GM21390 (cell line): ENCODE measurements at regions not wholly inside any gene's neighbourhood (a gene's known extent, or its start where the extent isn't known, plus 50 kb on each side); places are given as distances from the start of the nearest gene placed in this dataset.
"Not testable (repeated sequence)": the region's sequence is repeated elsewhere in the genome, so short reads cannot be mapped to it uniquely, and the experiment has no call there.

Experiments
- ATAC-seq: cut with Tn5 transposase; IDR thresholded peaks from one replicate; pipeline ENCODE4 v1.9.1; 2021; ENCODE audit not compliant: unreplicated experiment

DNA sequence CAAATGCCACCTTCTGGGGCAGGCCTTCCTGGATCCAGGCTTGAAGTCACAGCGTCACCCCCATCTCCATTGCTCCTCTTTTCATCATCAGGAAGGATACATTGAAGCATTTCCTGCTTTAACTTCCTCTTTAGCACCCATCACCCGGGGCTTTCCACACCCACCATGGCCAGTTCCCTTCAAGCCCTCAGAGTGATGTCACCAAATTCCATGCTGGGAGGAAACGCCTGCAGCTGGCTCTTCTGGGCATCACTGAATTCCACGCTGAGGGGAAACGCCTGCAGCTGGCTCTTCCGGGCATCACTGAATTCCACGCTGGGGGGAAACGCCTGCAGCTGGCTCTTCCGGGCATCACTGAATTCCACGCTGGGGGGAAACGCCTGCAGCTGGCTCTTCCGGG, 354.6 kb downstream of the SMOC2 start:
- ATAC-seq, result not testable (repeated sequence)

DNA sequence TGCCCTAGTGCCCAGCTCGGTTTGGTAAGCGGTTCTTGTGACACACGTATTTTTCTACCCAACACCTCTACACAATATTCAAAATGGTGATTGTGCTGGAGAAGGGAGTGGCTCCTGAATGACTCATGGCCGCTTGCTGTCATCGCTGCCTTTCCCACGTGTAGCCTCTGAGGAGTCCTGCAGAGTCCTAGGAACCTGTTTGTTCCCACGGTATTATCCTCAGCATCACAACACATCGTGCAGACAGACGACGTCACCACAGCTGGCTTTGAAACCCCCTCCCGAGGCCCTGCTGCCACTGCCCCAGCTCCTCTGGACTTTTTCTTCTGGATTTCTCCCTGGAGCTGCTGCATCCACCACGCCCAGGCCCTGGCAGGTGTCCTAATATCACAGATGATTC, 353.5 kb downstream of the SMOC2 start:
- no peak for ATAC-seq

DNA sequence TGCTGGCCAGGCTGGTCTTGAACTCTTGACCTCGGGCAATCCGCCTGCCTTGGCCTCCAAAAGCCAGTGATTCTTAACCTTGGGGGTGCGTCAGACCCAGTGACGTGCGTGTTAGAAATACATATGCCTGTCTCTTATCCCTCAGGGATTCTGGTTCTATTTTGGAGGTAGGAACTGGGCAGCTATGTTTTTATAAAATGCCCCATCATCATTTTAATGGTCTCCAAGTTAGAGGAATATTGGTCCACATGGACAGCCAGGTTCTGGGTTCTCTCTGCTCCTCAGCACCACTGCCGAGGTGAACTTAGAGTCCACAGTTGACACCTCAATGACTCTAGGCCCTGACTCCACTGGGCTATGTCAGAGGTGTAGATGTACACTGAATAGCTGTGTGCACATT, 352.7 kb downstream of the SMOC2 start:
- no peak for ATAC-seq

DNA sequence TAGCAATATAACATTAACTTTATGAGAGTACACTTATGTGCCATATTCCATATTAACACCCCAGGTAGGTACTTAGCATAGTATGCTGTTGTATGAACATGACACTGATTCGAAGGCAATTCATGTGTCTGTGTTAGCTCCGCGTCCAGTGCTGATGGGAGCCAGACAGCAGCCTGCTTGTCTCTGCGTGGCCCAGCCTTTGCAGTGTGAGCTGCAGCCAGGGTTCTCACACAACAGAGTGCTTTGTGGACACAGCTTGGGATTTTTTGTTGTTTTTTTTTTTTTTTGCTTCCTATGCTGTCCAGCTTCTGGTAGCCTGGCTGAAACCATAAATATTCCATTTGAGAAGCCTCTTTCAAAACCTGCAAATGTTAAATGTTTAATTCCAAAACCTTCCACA, 350.9 kb downstream of the SMOC2 start:
- no peak for ATAC-seq

DNA sequence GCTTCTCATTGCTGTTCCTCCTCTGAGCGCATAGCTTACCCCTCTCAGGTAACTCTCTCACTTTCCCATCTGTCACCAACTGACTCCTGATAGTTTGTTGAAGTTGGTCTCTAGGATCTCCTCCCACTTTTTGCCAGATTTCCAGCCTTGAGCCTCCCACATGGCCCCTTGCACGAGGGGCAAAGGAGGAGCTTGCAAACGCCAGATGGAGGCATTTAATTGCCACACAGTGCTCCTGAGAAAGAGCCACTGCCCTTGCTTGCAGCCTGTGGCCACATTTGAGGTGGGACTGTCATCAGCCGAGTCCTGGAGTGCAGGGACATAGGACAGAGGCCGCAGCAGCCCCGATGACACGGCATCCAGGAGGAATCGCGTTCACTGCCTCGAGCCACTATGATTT, 348.7 kb downstream of the SMOC2 start:
- no peak for ATAC-seq

DNA sequence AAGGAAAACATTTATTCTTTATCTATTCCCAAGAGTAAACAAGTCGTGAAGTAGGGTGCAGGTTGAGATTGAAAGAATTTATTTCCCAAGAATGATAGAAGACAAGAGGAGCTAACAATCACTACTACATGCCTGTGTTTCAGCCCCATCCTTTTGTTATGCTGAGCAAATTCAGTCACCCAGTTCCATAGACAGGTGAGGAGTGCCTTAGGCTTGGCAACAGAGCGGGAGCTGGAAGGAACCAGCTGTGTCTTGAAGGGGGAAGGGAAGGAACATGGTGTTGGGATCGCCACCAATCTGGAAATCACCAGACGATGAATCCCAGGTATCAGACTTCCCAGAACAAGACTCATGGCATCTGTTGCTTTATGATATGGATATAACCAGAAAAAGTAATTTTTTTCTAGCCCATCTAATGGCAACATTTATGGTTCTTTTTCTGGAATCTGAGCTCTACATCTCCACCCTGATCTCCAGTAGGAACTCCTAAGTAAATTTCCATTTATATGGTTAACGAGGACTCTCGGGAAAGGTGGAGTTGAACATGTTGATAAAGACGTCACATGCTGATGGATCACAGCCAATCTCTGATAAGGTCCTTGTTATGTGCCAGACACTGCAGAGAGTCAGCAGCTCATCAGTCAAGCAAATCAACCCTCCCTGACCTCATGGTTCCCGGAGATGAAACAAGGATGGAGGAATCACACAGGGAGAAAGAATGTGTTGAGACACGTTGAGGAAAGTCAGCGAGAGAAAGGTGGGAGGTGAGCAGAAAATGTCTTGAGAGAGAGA, 344.9 kb downstream of the SMOC2 start:
- ATAC-seq, result no peak

DNA sequence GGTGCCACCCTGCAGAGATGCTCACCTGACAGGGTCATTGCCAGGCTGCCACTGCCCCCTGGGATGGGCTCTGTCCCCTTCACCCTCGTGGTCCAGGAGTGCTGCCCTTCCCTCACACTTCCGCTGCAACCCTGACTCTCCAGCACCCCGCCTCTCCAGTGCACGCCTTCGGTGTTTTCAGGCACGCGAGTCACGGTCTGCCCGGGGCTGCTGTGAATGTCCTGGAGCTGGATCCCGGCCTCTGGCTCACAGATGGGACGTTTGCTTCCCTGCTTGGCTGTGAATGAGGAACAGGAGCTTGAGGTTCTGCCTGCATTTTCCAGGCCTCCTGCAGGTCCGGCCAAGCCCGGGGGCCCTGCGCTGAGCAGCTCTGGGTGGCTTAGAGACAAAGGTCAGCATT, 343.4 kb downstream of the SMOC2 start:
- no peak for ATAC-seq

DNA sequence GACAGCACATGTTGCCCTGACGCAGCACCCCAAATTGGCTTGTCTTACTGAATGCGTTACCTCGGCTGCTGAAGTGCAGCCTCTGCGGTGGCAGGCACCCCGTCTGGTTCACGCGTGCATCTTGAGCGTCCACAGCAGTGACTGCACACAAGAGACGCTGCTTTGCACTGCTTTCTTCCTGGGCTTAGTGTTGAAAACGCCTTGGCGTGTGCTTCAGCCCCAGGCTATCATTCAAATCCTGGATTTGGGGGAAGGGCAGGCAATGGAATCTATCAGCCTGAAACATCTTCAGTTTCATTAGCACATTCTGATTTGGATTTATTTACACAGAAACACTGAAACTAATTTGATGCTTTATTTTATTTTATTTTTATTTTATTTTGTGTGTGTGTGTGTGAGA, 342.7 kb downstream of the SMOC2 start:
- no peak for ATAC-seq

DNA sequence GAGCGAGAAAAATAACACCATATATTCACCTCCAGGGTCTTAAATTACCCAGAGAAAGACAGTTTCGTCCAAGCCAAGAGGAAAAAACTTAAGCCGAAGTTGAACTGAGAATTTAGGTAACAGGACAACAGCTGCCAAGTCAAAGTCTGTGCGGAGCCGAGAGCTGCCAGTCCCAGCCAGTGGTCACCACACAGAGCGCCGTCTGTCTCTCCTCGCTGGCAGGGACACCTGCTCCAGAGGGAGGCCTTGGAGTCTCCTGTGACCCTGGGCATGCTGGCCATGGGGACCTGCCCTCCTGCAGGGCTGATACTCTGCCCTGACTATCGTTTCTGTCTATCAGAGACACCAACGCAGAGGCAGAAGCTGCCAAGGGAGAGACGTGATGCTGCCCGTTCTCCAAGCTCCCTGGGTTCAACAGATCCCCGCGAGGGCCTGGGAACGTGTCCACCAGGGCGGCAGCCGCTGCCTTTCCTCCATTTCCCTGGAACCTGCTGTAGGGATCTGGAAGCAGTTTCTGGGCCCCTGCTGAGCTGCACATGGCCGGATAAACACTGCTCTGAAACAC, 341.3 kb downstream of the SMOC2 start:
- no peak for ATAC-seq

DNA sequence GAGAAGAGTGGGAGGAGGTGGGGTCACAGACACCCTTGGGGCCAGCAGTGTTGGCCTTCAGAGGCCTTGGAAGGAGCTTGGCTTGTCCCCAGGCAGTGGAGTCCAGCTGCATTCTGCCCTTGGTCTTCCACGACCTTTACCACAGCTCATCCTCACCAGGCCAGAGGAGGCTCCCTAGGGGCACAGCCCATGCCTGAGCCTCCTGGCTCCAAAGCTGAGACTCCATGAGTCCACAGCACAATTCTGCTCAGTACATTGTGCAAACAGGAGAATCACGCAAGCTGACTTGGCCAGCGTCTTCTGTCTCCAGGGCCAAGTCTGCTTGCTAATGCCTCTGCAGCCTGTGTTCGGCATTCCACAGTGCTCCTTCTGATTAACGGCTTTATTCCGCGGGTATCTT, 337.2 kb downstream of the SMOC2 start:
- no peak for ATAC-seq

DNA sequence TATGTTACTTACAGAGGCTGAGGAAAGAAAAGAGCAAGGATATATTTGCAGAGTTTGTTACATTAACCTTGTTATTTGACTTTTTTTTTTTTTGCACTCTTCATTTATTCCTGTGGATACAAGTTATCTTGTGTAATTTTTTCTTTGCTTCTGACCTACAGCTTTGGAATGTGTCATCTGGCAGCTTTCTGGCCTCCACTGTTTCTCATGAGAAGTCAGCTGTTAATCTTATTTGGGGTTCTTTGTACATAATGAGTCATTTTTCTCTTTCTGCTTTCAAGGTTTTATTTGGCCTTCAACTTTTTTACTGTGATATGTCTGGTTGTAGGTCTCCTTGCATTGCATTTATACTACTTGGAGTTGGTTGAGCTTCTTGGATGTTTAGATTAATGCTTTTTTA, 333.4 kb downstream of the SMOC2 start:
- no peak for ATAC-seq

DNA sequence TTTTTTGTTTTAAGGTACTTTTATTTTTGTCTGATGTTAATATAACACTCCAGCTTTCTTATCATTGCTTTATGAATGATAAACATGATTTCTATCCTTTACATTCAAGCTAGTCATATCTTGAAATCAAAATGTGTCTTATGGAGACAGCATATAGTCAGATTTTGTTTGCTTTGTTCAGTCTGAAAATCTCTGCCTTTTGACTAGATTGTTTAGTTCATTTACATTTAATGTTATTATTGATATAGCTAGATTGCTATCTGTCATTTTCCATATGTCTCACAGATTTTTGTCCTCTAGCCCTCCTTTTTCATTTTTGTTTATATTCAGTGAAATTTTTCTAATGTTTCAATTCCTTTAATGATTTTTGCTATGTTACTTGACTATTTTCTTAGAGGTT, 332.8 kb downstream of the SMOC2 start:
- no peak for ATAC-seq

DNA sequence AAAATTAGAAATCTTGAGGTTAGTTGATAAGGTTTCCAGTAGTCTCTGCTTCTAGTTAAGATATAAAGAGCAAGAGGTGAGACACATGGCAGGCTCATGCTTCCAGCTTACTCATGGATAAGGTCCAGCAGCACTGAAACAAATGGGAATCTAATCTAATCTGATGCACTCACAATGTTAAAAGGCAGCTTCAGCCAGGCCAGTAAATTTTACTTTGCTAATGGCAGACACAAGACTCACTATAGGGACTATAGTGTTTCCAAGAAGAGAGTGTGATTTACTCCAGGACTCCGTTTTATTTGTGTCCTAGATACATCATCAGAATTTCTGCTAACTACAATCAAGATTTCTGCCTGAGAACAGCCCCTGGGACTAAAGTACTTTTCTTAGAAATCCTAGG, 324.8 kb downstream of the SMOC2 start:
- no peak for ATAC-seq

DNA sequence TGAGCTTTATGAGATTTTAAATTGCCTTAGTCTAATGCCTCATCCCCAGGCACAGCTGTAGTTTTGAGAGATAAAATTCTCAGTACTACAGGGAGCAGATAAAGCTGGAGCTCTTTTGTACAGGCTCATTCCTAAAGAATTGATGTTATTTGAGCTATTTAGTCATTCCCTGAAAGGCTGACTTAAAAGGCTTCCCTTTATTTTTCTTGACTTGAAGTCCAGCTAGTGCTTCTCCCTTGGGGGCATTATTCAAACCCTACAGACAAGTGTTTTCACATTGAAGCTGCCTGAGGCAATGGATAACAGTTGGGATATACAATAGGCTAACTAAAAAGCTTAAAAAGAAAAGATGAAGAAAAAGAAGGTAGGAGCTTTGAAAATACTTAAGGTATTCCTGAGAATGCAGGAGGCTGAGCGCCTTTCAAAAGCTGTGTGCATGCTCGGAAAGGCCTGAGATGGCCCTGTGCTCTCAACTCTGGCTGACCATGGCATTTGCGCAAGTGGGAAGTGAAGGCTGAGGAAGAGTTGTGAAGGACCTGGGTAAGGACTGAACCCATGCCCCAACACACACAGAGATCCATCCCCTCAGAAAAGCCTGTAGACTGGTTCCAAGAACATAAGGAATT, 315.1 kb downstream of the SMOC2 start:
- ATAC-seq, result no peak

DNA sequence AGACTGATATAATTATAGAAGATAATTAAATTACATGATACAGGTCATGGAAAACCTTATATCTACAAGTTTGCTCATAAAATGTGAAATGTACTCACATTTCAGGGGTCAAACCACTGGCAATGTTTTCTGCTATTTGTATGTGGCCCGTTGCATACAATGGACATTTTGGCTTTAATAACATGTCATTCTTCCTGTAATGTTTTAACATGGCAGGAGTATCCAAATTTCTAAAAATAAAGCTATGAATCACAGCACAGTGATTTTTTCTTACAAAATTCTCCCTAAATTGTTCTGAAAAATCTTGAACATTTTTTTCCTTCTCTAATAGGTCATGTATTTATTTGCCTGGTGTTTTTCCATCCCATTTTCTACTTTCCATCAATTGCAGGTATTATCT, 305.7 kb downstream of the SMOC2 start:
- no peak for ATAC-seq

DNA sequence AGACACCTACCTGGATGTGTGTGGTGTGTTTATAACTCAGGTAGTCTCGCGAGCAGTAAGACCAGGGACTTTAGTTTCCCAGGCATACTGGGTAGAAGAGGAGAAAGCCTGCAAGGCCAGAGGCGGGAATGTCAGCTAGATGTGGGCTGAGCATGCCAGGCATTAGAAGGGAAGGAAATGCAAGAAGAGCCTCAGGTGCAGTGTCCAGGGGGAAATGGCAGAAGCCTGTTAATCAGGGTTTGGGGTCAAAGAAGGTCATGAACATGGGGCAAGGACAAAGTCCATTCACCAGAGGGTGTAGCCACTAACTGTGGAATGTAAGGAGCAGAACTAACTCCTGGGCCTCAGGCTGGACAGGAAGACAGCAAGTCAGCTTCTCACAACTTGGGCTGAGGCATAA, 305.0 kb downstream of the SMOC2 start:
- no peak for ATAC-seq

DNA sequence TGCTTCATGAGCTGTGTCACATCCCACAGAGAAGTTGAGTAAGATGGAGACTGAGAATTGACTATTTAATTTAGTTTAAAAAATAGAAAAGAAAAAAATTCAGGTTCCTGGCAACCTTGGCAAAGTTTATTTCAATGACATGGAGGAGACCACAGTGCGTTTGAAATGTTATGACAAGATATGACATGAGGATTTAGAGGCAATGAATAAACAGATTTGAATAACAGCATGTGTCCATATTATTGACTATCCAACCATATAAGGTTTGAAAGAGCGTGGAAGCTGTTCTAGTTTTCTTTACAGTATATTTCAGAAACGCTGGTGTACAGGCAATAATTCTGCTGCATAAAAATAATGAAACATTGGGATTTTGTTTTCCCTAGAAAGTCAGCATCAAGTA, 303.9 kb downstream of the SMOC2 start:
- no peak for ATAC-seq

DNA sequence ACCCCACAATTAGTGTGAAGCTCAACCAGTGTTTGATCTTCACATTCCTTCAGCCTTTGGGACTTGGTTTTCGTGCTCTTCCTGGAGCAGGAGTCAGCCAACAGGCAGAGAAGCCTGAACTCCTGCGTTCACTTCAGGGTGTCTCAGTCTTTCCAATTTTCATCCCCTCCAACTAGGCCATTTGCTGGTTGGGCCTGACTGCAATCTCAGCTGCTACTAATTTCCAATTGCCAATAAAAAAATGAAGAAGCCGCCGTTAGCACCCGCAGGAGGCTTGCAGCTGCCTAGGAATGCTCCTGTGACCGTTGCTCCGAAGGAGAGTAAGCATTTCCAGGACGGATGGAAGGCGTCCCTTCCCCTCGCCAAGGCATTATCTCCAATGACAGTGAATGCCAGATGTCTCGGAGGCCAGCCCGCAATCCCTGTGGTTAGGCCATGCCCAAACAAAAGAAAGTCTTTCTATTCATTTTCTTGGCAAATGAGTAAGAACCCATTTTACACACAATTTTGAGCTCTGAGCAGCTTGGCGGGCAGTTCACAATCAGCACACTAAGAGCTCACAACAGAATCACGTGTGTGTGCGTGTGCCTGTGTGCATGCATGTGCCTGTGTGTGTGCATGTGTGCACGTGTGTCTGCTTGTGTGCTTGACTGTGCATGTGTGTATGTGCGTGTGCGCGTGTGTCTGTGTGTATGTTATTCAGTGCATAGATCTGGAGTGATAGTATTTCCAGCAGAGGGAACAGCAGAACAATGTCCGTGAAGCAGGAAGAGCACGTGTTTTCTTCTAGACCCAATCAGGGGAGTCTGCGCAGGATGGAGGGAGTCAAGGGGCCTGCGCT, 301.2 kb downstream of the SMOC2 start:
- no peak for ATAC-seq

DNA sequence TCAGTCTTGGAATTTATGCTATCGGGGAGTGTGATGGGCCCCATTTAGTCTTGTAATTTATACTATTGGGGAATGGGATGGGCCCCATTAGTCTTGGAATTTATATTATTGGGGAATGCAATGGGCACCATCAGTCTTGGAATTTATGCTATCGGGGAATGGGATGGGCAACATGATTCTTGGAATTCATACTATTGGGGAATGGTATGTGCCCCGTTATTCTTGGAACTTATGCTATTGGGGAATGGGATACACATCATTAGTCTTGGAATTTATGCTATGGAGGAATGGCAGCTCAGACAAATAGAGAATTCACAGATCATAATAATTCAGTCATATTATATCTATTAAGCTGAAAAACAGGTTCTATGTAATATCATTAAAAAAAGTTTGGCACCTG, 300.3 kb downstream of the SMOC2 start:
- no peak for ATAC-seq

DNA sequence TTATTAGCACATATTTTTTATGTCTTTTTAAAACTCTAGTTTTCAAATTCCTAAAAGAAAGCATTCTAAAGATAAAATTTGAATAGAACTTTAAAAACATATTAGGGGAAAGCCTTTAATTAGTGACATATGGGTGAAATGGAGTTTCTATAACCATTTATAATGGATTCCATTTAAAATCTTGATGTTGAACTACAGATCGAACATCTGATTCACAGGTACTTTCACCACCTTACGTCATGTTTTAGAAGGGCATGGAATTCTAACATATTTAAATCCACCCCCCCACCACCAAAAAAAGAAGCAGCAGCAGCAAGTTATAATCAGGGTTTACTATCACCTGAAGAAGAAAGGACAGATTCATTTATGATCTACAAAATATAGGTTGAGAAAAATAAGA, 298.4 kb downstream of the SMOC2 start:
- no peak for ATAC-seq

DNA sequence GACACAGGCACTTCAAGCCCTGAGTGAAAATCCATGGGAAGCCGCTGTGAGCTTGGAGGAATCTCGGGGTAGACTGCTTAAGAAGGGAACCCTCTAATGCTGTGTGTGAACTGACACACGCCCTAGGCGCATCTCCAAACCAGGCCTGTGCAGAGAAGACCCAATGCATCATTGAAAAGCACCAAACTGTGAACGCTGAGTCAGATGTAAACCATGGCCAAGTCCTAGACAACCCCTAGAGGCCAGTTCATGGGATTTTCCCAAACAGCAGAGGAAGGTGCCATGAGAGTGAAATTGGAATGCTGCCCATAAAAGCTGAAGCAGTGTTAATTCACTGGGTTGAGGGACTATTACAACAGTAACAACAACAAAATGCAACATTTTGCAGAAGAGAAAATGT, 296.5 kb downstream of the SMOC2 start:
- ATAC-seq, result no peak

DNA sequence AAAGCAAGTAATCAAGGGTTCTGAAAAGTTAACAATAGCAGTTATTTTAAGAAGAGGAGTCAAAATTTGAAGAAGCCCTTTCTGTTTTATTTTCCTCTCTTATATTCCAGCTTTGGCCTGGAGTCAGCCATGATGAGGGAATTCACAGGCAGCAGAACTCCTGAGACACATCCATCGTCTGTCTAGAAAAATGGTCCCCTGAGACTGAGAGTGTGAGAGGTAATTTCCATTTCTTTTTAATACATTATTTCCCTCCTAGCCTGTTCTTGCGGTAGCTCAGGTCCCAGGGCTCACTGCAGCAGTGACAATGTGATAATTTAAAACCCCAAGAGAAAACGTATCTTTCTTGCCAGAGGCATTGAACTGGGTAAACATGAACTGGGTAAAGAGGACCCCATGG, 296.0 kb downstream of the SMOC2 start:
- ATAC-seq, result no peak
